ELR (cell line): ENCODE measurements at regions not wholly inside any gene's neighbourhood (a gene's known extent, or its start where the extent isn't known, plus 50 kb on each side); places are given as distances from the start of the nearest gene placed in this dataset.
"Not testable (repeated sequence)": the region's sequence is repeated elsewhere in the genome, so short reads cannot be mapped to it uniquely, and the experiment has no call there.

Experiments used
- DNase-seq: peaks from one replicate; pipeline ENCODE4 v3.0.0-alpha.2; 2015; ENCODE audit warnings: low read depth

- no peak for DNase-seq
Observed at GRCh38 chr2:14988600-14988999, 356.1 kb downstream of the LRATD1 start.

DNA sequence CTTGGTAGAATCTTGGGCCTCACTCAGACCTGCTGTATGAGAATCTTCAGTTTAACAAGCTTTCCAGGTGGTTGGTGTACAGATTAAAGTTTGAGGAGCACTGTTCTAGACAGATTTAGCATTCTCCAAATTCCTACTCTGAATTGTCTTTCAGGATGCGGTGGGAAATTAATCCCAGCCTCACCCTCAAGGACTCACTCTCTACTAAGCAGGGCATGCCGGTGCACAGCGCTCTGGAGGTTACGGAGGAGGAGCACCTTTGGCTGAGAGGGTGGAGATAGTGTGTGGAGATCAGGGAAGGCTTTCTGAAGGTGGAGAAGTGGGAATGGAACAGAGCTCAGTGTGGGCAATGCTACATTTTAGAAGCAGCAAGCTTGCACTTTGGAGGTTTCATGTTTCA lies 359.2 kb downstream of the LRATD1 start:
- DNase-seq: no peak

DNA sequence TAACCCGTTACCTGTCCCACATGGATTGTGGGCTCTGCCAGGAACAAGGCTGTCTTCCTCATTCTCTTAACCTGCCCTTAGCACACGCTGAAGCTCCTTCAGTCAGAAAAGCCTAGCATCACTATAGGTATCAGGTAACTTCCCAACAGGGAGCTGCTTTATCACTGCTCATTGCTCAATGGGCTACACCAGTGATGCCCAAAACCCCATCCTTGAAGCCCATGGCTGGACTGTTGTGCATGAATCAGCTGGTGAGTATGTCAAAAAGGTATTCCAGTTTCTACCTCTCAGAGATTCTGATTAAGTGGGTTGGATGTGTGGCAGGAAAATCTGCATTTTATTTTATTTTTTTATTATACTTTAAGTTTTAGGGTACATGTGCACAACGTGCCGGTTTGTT lies 362.2 kb downstream of the LRATD1 start:
- DNase-seq: no peak

DNA sequence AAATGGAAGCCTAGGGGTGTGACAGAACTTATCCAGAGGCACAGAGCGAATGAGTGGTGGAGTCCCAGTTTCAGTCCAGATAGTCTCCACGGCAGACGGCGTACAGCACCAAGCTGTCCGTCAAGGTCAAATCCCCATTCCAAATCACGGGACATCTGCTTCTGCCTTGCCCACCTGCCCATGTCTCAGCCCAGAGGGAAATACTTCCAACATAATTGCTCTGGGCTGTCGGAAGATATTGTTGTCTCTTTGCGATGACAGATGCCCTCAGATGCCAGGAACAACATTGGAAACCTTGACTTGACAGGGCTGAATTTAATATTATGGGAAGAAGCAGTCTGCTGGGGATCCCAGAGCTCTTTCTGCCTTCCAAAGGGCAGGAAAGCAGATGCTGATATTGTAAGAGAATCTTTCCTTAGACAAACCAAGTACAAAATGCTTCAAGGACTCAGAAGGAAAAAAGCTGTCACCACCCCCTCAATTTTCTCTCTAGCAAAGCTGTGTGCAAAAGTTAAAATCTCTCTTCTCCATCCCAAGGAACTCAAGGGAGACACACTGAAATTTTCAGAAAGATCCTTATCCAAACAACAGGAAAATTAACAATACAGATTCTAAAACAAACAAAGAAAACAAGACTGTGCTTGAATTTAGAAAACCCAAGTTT lies 364.0 kb downstream of the LRATD1 start:
- DNase-seq: no peak

DNA sequence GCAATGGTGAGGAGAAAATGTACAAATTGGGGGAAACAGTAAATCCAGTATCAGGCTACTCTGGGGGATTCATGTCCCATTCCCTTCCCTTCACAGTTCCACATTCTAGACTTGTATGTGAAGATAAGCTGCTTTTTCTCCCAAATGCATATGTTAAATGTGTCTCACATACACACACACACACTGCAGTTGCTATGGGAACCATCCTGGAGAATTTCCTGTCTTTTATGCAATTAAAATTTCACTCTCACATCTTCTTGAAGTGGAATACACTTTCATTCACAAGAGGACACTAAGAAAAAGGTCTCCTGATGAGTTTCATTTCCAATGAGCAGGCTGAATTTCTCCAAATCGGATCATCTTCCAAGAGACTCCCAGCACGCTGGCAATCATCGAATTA lies 366.0 kb downstream of the LRATD1 start:
- no peak for DNase-seq

- DNase-seq: no peak
Observed at GRCh38 chr2:14999114-14999661, 366.7 kb downstream of the LRATD1 start.

GRCh38 chr2:15002519-15002918 lies 370.0 kb downstream of the LRATD1 start:
- not testable (repeated sequence) for DNase-seq

DNA sequence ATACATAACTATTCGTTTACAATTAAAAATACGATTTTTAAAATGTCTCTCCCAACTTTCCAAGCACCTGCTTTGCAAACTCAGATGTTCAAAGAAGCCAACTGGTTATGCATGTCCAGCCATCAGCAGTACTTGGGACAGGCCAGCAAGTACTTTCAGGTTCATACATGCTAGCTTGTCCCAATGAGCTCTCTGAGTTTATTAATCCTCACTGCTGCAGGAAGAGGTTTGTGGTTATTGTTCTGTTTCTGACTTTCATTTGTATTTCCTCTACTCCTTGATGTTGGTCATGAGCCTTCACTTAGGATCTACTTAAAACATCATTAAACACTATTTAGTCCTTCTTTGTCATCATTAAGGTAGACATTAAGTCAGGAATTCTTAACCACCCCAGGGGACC lies 374.1 kb downstream of the LRATD1 start:
- no peak for DNase-seq

- peak; percentile 19 for DNase-seq
Observed at GRCh38 chr2:15009681-15010080, 377.2 kb downstream of the LRATD1 start.

DNA sequence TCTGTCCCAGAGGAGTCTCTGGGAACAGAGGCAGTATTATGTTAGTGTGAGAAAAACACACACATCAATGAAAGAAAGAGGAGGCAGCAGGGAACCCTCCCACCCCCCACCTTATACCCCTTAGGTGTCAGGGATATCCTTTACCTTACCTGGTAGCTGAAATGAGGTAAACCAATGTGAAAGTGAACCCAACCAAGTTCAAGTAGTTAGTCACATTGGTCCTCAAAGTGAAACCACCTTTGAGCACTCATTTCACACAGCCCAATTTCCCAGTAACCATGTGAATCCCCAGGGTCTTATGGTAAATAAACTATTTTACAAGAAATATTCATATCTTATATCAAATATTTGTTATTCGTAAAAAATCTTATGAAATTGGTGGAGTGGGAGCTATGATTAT lies 377.8 kb downstream of the LRATD1 start:
- DNase-seq: no peak

DNA sequence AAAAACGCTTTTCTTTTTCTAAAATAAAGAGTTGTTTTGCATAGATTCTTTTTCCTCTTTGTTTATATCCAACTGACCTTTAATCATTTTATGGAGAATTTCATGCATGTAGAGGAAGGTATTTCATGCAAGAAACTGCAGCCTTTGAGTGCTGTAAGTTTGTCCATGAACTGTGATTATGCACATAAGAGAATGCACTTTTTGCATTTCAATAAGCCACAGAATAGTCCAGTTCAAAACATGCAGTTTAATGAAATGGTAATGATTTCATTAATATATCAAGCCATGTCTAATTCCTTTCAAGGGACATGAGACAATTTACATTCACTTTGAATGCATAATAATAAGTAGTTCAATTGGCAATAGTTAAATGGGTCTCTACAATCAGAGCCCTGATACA lies 386.3 kb downstream of the LRATD1 start:
- no peak for DNase-seq

DNA sequence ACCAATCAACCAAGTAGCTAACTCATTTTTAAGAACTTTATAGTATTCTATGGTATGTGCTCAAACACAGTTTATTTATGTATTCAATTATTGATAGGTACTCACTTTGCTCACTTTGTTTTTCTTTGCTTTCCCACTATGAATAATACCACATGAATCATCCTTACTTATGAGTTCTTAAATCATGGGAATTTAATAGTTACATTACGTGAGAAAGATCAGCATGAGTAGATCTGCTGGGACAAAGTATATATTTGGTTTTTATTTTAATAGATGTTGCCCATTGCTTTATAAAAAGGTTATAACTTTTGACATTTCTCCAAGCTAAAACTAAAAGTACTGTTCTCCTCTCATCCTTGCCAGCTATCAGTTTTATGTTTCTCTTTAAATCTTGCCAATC lies 390.7 kb downstream of the LRATD1 start:
- DNase-seq: peak; percentile 43

DNA sequence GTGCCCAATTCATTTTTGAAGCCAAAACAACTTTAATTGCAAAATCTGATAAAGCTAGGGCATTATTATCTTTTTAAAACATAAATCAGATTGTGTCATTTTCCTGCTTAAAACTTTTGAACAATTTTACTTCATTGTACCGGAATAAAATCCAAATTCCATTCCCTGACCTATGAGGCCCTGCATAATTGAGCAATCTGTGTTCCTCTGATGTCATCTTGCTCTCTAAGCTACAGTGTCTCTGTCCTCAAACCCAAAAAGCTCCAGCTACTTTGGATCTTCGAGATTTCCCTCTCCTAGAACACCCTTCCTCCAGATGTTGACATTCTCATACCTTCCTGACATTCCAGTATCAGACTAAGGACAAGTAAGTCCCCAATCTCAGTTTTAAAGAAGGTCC lies 395.9 kb downstream of the LRATD1 start:
- DNase-seq: no peak

DNA sequence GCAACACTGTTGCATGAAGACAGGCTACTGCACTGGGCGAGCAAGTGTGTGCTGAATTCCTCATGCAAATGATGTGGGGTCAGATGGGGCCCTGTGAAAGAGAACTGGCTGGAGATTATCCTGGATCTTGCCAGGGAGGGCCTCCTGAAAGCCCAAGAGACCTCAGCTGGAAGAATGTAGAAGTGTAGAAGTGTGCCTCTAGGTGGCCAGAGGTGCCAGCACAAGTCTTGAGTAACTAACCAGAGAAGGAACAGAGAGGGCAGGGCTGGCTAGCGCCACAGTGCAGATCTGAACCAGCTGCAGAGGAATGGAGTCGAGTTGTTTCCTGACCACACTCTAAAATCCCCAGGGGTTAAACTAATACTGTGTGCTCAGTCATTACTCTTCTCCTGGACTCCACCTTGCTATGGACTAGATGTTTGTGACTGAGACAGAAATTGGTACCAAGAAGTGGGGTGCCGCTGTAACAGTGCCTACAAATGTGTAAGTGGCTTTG lies 399.3 kb downstream of the LRATD1 start:
- peak; percentile 12 for DNase-seq

- DNase-seq: no peak
Observed at GRCh38 chr2:15034246-15034645, 401.7 kb downstream of the LRATD1 start.

GRCh38 chr2:15034860-15035259 lies 402.3 kb downstream of the LRATD1 start:
- no peak for DNase-seq

DNA sequence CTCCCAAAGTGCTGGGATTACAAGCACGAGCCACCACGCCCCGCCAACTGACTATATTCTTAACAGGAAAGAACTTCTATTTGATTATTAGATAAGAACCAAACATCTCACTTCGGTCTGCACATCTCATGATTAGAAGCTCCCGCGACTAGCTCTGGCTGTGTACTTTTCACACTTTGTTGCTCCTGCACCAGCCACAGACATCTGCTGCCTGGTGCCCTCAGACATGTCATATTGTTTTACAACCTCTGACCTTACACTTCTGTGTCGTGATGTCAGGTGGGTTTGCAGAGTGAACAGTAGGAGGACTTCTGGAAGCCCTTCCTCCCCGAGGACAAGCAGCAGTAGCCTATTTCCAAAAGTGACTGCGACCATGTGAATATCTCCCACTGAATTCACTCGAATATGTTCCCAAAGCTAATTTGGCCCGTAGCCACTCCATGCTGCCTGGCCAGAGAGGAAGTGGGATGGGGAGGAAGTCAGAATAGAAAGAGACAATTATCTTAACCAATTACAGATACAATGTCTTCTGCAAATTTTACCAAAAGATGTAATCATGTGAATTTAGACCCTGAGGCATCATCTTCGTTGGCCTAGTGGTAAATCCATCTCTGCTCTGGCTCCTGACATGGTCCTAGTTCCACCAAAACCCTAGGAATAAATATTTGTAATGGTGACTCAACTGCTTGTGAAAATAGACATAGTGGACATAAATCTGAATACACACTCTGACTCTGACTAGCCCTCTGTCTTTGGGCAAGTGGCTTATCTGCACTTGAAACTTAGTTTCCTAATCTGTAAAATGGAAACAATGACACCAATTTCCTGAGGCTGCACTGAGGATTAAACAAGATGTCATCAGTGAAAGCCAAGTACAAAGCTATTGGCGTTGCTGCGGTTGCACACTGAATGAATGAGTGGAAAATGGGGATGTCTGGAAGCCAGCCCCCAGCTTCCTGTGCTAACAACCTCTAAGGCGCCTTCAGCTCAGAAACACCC lies 406.1 kb downstream of the LRATD1 start:
- DNase-seq: no peak

DNA sequence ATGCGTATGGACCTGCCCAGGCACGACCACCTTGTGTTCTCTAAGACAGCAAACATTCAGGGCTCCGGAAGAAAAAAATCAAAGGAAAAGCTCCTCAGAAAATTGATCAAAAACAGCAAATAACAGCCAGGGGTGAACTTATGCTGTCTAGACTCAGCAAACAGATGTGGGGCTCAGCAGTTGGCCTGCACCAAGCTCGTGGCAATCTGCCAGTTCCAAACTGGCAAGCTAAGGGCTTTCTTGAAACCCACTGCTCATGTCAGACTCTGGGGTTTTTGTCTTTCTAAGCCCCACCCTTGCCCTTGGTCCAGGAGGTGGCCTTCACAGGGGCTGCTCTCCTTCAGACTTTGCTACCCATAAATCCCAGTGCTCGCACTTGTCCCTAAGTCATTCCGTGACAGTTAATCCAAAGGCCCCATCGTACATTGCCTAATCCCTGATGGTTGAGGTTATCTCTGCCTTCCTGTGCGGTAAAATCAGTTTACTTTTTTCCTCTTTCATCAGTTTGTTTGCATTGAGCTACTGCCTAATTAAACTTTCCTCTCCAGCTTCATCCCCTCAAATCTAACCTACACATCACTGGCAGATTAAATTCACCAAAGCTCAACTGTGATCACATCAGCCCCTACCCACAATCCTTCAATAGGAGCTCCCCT lies 408.0 kb downstream of the LRATD1 start:
- no peak for DNase-seq

GRCh38 chr2:15041429-15041837 lies 408.9 kb downstream of the LRATD1 start:
- DNase-seq: no peak

DNA sequence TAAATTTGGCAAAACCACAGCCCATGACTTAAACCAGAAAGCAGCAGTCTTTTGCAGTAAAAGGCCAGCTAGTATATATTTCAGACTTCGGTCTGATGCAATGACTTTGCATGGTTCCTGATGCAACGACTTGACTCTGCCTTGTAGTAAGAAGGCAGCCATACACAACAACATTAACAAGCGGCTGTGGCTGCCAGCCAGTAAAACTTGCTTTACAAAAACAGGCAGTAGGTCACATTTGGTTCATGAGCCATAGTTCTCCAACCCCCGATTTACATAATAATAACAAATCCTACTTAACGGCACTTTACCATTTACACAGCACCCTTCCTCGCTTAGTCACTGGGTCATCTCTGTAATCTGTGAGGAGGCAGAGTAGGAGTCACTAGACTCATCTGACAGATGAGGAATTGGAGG lies 410.3 kb downstream of the LRATD1 start:
- DNase-seq: peak; percentile 67

GRCh38 chr2:15043336-15044058 lies 411.0 kb downstream of the LRATD1 start:
- DNase-seq: no peak

- no peak for DNase-seq
Observed at GRCh38 chr2:15045054-15045453, 412.5 kb downstream of the LRATD1 start.
